Neural cell (in vitro differentiated cells): ENCODE measurements at regions not wholly inside any gene's neighbourhood (a gene's known extent, or its start where the extent isn't known, plus 50 kb on each side); places are given as distances from the start of the nearest gene placed in this dataset.

Experiments
- H2AFZ ChIP-seq: fragments of 200-600, 300-800 bp; sonication (generic), shearing (Covaris generic); 2 replicates; pipeline ENCODE4 v1.6.0; 2014; ENCODE audit warnings: low read depth, mild to moderate bottlenecking, antibody characterized with exemption, low read length, moderate library complexity
- H3F3A ChIP-seq: fragments of 200-600 bp; shearing (Covaris generic); 2 replicates; pipeline ENCODE4 v1.6.1; 2016; ENCODE audit warnings: mild to moderate bottlenecking, moderate library complexity, mixed read lengths, antibody characterized with exemption, low read length; ENCODE audit not compliant: insufficient read depth, poor library complexity, severe bottlenecking
- H3K27ac ChIP-seq: fragments of 200-600, 300-800 bp; sonication (generic), shearing (Covaris generic); 2 replicates; pipeline ENCODE4 v1.5.1; 2014; ENCODE audit warnings: mild to moderate bottlenecking, low read length, moderate library complexity
- H3K27me3 ChIP-seq: fragments of 300-800, 200-600 bp; sonication (generic), shearing (Covaris generic); 2 replicates; pipeline ENCODE4 v1.6.0; 2014; ENCODE audit warnings: mild to moderate bottlenecking, low read depth, low read length, moderate library complexity; ENCODE audit not compliant: insufficient read depth
- H3K36me3 ChIP-seq: fragments of 300-800, 200-600 bp; sonication (generic), shearing (Covaris generic); 2 replicates; pipeline ENCODE4 v1.5.1; 2014; ENCODE audit warnings: mild to moderate bottlenecking, antibody characterized with exemption, low read length, moderate library complexity; ENCODE audit not compliant: insufficient read depth
- H3K4me2 ChIP-seq: fragments of 300-800, 200-600 bp; sonication (generic), shearing (Covaris generic); 2 replicates; pipeline ENCODE4 v1.6.0; 2014; ENCODE audit warnings: mild to moderate bottlenecking, low read length
- H3K4me3 ChIP-seq: fragments of 300-800, 200-600 bp; sonication (generic), shearing (Covaris generic); 2 replicates; pipeline ENCODE4 v1.5.1; 2014; ENCODE audit warnings: mild to moderate bottlenecking, low read length, moderate library complexity
- H3K79me2 ChIP-seq: fragments of 200-600 bp; shearing (Covaris generic); replicated peaks from 2 replicates; pipeline ENCODE4 v1.6.0; 2014; ENCODE audit warnings: mild to moderate bottlenecking, low read length, moderate library complexity; ENCODE audit not compliant: insufficient read depth
- H3K9ac ChIP-seq: fragments of 300-800, 200-600 bp; sonication (generic), shearing (Covaris generic); 2 replicates; pipeline ENCODE4 v1.6.1; 2016; ENCODE audit warnings: mild to moderate bottlenecking, low read length, mixed read lengths
- H3K9me2 ChIP-seq: fragments of 200-600 bp; shearing (Covaris generic); 2 replicates; pipeline ENCODE4 v1.6.1; 2016; ENCODE audit warnings: mild to moderate bottlenecking, low read length, mixed read lengths; ENCODE audit not compliant: insufficient read depth
- H3K9me3 ChIP-seq: fragments of 200-600, 300-800 bp; sonication (generic), shearing (Covaris generic); 2 replicates; pipeline ENCODE4 v1.6.1; 2016; ENCODE audit warnings: mild to moderate bottlenecking, mixed run types, low read length, moderate library complexity, mixed read lengths
- H4K20me1 ChIP-seq: fragments of 200-600 bp; shearing (Covaris generic); 2 replicates; pipeline ENCODE4 v1.6.1; 2016; ENCODE audit warnings: mild to moderate bottlenecking, mixed run types; ENCODE audit not compliant: insufficient read depth
- EP300 ChIP-seq: fragments of 450-650 bp; conservative IDR thresholded peaks from 2 replicates; pipeline ENCODE4 v1.6.1; 2014; ENCODE audit warnings: antibody characterized with exemption, mild to moderate bottlenecking, moderate library complexity; ENCODE audit not compliant: poor library complexity, severe bottlenecking
- EZH2 ChIP-seq: fragments of 200-600, 300-800 bp; shearing (Covaris generic), sonication (generic); IDR thresholded peaks from 2 replicates; pipeline ENCODE4 v1.6.1; 2014; ENCODE audit warnings: antibody characterized with exemption, low read length, borderline replicate concordance, mild to moderate bottlenecking; ENCODE audit not compliant: insufficient read depth, poor library complexity, severe bottlenecking
- MXI1 ChIP-seq: fragments of 450-650 bp; conservative IDR thresholded peaks from 2 replicates; pipeline ENCODE4 v1.6.1; 2014; ENCODE audit warnings: antibody characterized with exemption, mild to moderate bottlenecking; ENCODE audit not compliant: poor library complexity, severe bottlenecking
- POLR2AphosphoS5 ChIP-seq: IDR thresholded peaks from 2 replicates; pipeline ENCODE4 v1.6.1; 2012
- RAD21 ChIP-seq: fragments of 450-650 bp; conservative IDR thresholded peaks from 2 replicates; pipeline ENCODE4 v1.6.1; 2014; ENCODE audit warnings: antibody characterized with exemption, mild to moderate bottlenecking, moderate library complexity
- SMC3 ChIP-seq: fragments of 450-650 bp; conservative IDR thresholded peaks from 2 replicates; pipeline ENCODE4 v1.6.1; 2014; ENCODE audit warnings: antibody characterized with exemption, mild to moderate bottlenecking, moderate library complexity; ENCODE audit not compliant: poor library complexity
- TAF1 ChIP-seq: IDR thresholded peaks from 2 replicates; pipeline ENCODE4 v1.6.1; 2012; ENCODE audit warnings: low read depth
- TF ChIP-seq, protein P1 (sequence below): fragments of 450-650 bp; IDR thresholded peaks from 2 replicates; pipeline ENCODE4 v1.5.1; 2014; ENCODE audit warnings: antibody characterized with exemption, mild to moderate bottlenecking, moderate library complexity; ENCODE audit not compliant: poor library complexity, severe bottlenecking
- TF ChIP-seq, protein P2 (sequence below): IDR thresholded peaks from 2 replicates; pipeline ENCODE4 v1.6.1; 2012; ENCODE audit warnings: borderline replicate concordance

- no peak for TF ChIP-seq SMC3
- TF ChIP-seq EP300 = no peak
- TF ChIP-seq EZH2 = no peak
- TF ChIP-seq, protein P1, sequence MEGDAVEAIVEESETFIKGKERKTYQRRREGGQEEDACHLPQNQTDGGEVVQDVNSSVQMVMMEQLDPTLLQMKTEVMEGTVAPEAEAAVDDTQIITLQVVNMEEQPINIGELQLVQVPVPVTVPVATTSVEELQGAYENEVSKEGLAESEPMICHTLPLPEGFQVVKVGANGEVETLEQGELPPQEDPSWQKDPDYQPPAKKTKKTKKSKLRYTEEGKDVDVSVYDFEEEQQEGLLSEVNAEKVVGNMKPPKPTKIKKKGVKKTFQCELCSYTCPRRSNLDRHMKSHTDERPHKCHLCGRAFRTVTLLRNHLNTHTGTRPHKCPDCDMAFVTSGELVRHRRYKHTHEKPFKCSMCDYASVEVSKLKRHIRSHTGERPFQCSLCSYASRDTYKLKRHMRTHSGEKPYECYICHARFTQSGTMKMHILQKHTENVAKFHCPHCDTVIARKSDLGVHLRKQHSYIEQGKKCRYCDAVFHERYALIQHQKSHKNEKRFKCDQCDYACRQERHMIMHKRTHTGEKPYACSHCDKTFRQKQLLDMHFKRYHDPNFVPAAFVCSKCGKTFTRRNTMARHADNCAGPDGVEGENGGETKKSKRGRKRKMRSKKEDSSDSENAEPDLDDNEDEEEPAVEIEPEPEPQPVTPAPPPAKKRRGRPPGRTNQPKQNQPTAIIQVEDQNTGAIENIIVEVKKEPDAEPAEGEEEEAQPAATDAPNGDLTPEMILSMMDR = no peak
- no peak for TF ChIP-seq RAD21
- TF ChIP-seq, protein P2, sequence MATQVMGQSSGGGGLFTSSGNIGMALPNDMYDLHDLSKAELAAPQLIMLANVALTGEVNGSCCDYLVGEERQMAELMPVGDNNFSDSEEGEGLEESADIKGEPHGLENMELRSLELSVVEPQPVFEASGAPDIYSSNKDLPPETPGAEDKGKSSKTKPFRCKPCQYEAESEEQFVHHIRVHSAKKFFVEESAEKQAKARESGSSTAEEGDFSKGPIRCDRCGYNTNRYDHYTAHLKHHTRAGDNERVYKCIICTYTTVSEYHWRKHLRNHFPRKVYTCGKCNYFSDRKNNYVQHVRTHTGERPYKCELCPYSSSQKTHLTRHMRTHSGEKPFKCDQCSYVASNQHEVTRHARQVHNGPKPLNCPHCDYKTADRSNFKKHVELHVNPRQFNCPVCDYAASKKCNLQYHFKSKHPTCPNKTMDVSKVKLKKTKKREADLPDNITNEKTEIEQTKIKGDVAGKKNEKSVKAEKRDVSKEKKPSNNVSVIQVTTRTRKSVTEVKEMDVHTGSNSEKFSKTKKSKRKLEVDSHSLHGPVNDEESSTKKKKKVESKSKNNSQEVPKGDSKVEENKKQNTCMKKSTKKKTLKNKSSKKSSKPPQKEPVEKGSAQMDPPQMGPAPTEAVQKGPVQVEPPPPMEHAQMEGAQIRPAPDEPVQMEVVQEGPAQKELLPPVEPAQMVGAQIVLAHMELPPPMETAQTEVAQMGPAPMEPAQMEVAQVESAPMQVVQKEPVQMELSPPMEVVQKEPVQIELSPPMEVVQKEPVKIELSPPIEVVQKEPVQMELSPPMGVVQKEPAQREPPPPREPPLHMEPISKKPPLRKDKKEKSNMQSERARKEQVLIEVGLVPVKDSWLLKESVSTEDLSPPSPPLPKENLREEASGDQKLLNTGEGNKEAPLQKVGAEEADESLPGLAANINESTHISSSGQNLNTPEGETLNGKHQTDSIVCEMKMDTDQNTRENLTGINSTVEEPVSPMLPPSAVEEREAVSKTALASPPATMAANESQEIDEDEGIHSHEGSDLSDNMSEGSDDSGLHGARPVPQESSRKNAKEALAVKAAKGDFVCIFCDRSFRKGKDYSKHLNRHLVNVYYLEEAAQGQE = no peak
- no peak for TF ChIP-seq TAF1
- no peak for TF ChIP-seq MXI1
- TF ChIP-seq POLR2AphosphoS5 = no peak
- H2AFZ ChIP-seq = no peak overlapping the region
- H3K9me2 ChIP-seq = no peaks in the 10 kb centered on the region
- H3K4me2 ChIP-seq = no peak overlapping the region
- peaks cover 6% of the 10 kb centered on the region for H3K27me3 ChIP-seq
- no peaks in the 10 kb centered on the region for H3K9me3 ChIP-seq
- H3K9ac ChIP-seq = no peak overlapping the region
- H3K27ac ChIP-seq = no peak overlapping the region
- no peaks in the 10 kb centered on the region for H3K36me3 ChIP-seq
- no peaks in the 10 kb centered on the region for H3F3A ChIP-seq
- H3K79me2 ChIP-seq = no peaks in the 10 kb centered on the region
- H4K20me1 ChIP-seq = no peaks in the 10 kb centered on the region
- H3K4me3 ChIP-seq = no peak overlapping the region
Measured at GRCh38 chr11:122242731-122243130, 126.7 kb upstream of the BLID start.

GRCh38 chr11:122241566-122241965, 125.6 kb upstream of the BLID start:
- H3K9me2 ChIP-seq = no peaks in the 10 kb centered on the region
- H3K9me3 ChIP-seq = no peaks in the 10 kb centered on the region
- H3K4me3 ChIP-seq = no peak overlapping the region
- H3K27ac ChIP-seq = no peak overlapping the region
- no peaks in the 10 kb centered on the region for H3K79me2 ChIP-seq
- H3K9ac ChIP-seq = no peak overlapping the region
- no peaks in the 10 kb centered on the region for H3K27me3 ChIP-seq
- no peaks in the 10 kb centered on the region for H3F3A ChIP-seq
- H3K36me3 ChIP-seq = no peaks in the 10 kb centered on the region
- H3K4me2 ChIP-seq = no peak overlapping the region
- H2AFZ ChIP-seq = no peak overlapping the region
- TF ChIP-seq, protein P2 = no peak
- no peak for TF ChIP-seq EP300
- H4K20me1 ChIP-seq = no peaks in the 10 kb centered on the region
